GM23338 (cell line): ENCODE measurements at regions not wholly inside any gene's neighbourhood (a gene's known extent, or its start where the extent isn't known, plus 50 kb on each side); places are given as distances from the start of the nearest gene placed in this dataset.

ENCODE experiments used
- CREB1 ChIP-seq: fragments of 250-450 bp; sonication (Bioruptor Pico); IDR thresholded peaks from 2 replicates; pipeline ENCODE4 v1.5.0; 2020; ENCODE audit warnings: low read depth, mild to moderate bottlenecking, moderate library complexity
- CTCF ChIP-seq, 2 experiments: fragments of 200-600 bp in 1 of 2; sonication (generic) in 1 of 2; conservative IDR thresholded peaks; 2 replicates each; pipeline versions ENCODE4 v1.5.1 to v1.6.1; 2016 to 2017; ENCODE audit warnings: antibody characterized with exemption in 2 of 2, low read depth in 2 of 2, mild to moderate bottlenecking in 2 of 2, moderate library complexity in 1 of 2
- ETS1 ChIP-seq: IDR thresholded peaks from 2 replicates; pipeline ENCODE4 v1.6.1; 2016; ENCODE audit warnings: antibody characterized with exemption
- EZH2 ChIP-seq: fragments of 200-600 bp; sonication (generic); IDR thresholded peaks from one replicate; pipeline ENCODE4 v1.8.0; 2017; ENCODE audit warnings: antibody characterized with exemption, mild to moderate bottlenecking, low read depth; ENCODE audit not compliant: unreplicated experiment
- JUNB ChIP-seq: IDR thresholded peaks from one replicate; pipeline ENCODE4 v1.6.1; 2016; ENCODE audit warnings: antibody characterized with exemption; ENCODE audit not compliant: unreplicated experiment
- POLR2AphosphoS5 ChIP-seq: IDR thresholded peaks from 2 replicates; pipeline ENCODE4 v1.6.1; 2016; ENCODE audit warnings: antibody characterized with exemption, low read depth
- REST ChIP-seq: IDR thresholded peaks from one replicate; pipeline ENCODE4 v1.6.1; 2018; ENCODE audit warnings: antibody characterized with exemption; ENCODE audit not compliant: unreplicated experiment
- STAT1 ChIP-seq: IDR thresholded peaks from one replicate; pipeline ENCODE4 v1.6.1; 2016; ENCODE audit warnings: antibody characterized with exemption; ENCODE audit not compliant: unreplicated experiment
- ZNF331 ChIP-seq: fragments of 250-450 bp; sonication (Bioruptor Pico); IDR thresholded peaks from 2 replicates; pipeline ENCODE4 v1.5.0; 2020; ENCODE audit warnings: low read depth, mild to moderate bottlenecking, moderate library complexity
- ZNF462 ChIP-seq: fragments of 250-450 bp; sonication (Bioruptor Pico); IDR thresholded peaks from 2 replicates; pipeline ENCODE4 v1.5.0; 2020; ENCODE audit warnings: mild to moderate bottlenecking, moderate library complexity

- TF ChIP-seq ZNF462 (CRISPR knock-in tag), result no peak
- no peak for TF ChIP-seq CTCF (conservative IDR thresholded peaks at IDR 0.05; ENCODE audit: low read depth in 2 of 2)
- no peak for TF ChIP-seq EZH2
- no peak for TF ChIP-seq JUNB
- no peak for TF ChIP-seq REST
- no peak for TF ChIP-seq ZNF331 (CRISPR knock-in tag)
- no peak for TF ChIP-seq POLR2AphosphoS5
- no peak for TF ChIP-seq CREB1
- no peak for TF ChIP-seq ETS1
- TF ChIP-seq STAT1, result no peak
Observed at GRCh38 chr7:25770235-25770634, 381.8 kb upstream of the NFE2L3 start.
